ENCODE measurements at regions not wholly inside any gene's neighbourhood (a gene's known extent, or its start where the extent isn't known, plus 50 kb on each side); places are given as distances from the start of the nearest gene placed in this dataset.

- TF ChIP-seq CTCF (IDR thresholded peaks at IDR 0.05) (no peak), ZFX (IDR thresholded peaks at IDR 0.05; ENCODE audit: borderline replicate concordance) (no peak)
Measured at GRCh38 chr20:58014628-58015315, 213.7 kb downstream of the ANKRD60 start.

Data from 22Rv1 (cell line).